GM10266 (cell line): ENCODE measurements at regions not wholly inside any gene's neighbourhood (a gene's known extent, or its start where the extent isn't known, plus 50 kb on each side); places are given as distances from the start of the nearest gene placed in this dataset.
"Not testable (repeated sequence)": the region's sequence is repeated elsewhere in the genome, so short reads cannot be mapped to it uniquely, and the experiment has no call there.

Source experiments
- DNase-seq: peaks from one replicate; pipeline ENCODE4 v3.0.0; 2012; ENCODE audit errors: extremely low spot score
- TF ChIP-seq, protein P1 (sequence below): IDR thresholded peaks from 2 replicates; pipeline ENCODE4 v1.5.1; 2012; ENCODE audit warnings: mild to moderate bottlenecking, low read depth; ENCODE audit not compliant: control insufficient read depth, insufficient read depth; ENCODE audit errors: missing control alignments

DNA sequence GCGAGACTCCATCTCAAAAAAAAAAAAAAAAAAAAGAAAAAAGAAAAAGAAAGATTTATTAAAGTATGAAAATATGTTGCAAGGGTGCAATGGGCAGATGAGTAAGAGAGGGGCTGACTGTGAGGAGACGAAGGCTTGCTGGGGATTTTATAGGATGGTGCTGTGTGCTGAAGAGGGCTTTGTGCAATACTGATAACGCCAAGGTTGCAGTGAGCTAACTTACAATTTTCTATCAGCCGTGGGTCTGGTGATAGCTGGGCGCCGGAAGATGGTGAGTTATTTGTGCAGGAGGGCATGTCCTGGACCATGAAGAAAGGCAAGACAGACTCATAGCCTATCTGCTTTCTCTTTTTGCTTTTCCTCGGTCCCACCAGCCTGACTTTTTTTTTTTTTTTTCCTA is 281.1 kb downstream of the MAP2K6 start:
- DNase-seq = no peak
- TF ChIP-seq, protein P1, sequence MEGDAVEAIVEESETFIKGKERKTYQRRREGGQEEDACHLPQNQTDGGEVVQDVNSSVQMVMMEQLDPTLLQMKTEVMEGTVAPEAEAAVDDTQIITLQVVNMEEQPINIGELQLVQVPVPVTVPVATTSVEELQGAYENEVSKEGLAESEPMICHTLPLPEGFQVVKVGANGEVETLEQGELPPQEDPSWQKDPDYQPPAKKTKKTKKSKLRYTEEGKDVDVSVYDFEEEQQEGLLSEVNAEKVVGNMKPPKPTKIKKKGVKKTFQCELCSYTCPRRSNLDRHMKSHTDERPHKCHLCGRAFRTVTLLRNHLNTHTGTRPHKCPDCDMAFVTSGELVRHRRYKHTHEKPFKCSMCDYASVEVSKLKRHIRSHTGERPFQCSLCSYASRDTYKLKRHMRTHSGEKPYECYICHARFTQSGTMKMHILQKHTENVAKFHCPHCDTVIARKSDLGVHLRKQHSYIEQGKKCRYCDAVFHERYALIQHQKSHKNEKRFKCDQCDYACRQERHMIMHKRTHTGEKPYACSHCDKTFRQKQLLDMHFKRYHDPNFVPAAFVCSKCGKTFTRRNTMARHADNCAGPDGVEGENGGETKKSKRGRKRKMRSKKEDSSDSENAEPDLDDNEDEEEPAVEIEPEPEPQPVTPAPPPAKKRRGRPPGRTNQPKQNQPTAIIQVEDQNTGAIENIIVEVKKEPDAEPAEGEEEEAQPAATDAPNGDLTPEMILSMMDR = no peak

DNA sequence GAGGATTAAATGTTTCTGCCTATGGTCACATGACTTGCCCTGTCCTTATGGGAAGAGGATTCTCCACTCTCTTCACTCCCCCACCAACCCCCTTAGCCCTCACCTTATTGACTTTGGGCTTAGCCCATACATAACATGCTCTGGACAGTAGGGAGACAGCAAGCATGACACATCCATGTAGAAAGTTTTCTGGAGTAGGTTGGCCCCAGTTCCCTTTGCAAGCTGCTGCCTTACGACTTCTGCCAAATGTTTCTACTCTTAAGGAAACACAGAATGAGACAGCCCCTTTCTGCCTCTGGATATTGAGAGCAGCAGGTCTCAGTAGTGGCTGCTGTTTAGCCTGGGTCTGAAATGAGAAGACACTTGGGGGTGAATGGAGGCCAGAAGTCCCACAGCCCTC is 282.2 kb downstream of the MAP2K6 start:
- no peak for DNase-seq
- TF ChIP-seq, protein P1 = no peak

DNA sequence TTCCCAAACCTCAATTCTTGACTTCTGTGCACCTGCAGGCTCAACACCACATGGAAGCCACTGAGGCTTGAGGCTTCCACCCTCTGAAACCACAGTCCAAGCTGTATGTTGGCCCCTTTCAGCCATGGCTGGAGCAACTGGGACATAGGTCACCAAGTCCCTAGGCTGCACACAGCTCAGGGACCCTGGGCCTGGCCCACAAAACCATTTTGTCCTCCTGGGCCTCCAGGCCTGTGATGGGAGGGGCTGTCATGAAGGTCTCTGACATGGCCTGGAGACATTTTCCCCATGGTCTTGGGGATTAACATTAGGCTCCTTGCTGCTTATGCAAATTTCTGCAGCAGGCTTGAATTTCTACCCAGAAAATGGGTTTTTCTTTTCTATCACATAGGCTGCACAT is 283.9 kb downstream of the MAP2K6 start:
- not testable (repeated sequence) for DNase-seq

DNA sequence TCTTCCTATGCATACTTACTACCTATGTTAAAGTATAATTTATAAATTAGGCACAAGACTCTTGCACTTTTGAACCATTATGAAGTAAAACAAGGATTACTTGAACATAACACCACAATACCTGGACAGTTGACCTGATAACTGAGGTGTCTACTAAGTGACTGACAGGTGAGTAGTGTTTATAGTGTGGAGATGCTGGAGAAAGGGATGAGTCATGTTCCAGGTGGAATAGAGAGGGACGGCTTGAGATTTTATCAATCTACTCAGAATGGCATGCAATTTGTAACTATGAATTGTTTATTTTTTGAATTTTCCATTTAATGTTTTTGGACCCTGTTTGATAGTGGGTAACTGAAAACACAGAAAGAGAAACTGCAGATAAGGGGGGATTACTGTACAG is 287.6 kb downstream of the MAP2K6 start:
- TF ChIP-seq, protein P1 = no peak
- no peak for DNase-seq

DNA sequence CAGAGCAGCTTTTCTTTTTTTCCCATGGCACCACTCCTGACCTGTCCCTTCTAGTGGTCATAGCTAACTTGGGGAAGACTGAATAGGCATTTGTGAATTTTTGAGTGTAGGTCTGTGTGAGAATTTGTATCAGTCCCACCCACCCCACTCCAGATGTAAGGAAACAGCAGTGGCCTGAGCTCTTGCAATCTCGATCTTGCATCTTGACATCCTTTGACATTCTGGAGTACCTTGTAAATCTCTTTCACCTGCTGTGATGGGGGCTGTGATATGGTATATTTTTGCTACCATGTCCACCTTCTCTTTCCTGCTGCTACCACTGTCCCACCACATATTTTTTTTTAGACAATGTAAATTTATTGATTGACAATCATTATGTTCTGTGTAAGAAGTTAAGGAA is 289.3 kb downstream of the MAP2K6 start:
- TF ChIP-seq, protein P1 = no peak
- DNase-seq = no peak

DNA sequence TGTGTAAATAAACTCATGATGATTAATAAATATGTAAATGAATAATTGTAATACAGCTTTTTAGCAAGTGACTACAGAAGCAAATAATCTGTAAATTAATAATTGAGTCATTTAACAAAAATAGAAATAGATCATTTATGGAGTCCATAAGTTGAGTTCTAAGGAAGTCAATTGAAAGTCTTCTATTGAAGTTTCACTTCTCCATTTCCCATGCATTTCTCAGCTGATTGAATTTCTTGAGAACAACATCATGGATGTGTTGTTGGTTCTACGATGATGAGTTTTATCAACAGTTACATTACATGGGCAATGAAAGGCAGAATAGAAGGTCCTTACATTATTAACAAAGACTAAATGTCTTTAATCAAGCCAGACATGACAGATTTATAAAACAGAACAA is 290.4 kb downstream of the MAP2K6 start:
- no peak for DNase-seq
- TF ChIP-seq, protein P1 = no peak

DNA sequence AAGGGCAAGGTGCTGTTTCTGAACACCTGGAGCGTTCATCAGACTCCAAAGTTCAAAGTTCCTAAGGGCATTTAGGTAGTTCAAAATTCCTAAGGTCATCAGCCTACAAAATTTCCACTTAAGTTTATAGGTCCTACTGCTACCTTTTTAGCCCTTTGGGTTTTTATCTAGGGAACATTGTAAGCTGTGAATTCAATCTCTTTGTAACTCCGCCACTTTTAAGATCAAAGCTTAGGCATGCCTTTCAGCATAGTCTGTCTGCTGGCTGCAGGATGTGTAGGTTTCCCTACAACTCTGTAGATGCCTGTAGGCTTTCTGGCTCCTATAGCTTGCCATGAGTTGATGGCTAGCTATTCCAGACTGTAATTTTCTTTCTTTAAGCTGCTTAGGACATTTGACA is 291.6 kb downstream of the MAP2K6 start:
- TF ChIP-seq, protein P1 = no peak
- no peak for DNase-seq

DNA sequence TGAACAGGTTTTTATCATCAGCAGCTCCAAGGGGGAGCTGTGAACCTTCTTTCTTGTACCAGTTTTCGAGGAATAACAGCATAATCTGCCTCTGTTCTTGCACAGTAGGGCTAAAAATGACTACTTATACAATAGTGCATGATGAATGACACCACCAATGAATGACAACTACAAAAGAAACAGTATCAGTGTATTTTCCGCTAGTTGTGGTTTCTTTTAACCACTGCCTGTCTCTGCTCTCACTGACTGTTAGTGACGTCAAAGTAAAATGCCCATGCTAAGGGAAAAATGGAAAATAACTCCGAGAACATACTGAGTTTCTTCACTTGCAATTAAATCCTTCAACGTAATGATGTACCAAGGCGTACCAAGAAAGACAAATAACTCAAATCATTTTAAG is 294.9 kb downstream of the MAP2K6 start:
- TF ChIP-seq, protein P1 = no peak
- no peak for DNase-seq
